CD4-positive, alpha-beta memory T cell (primary cell): ENCODE measurements at regions not wholly inside any gene's neighbourhood (a gene's known extent, or its start where the extent isn't known, plus 50 kb on each side); places are given as distances from the start of the nearest gene placed in this dataset.
A peak's percentile ranks its signal among the peaks of the same experiment; 100 is the strongest.
"Not testable (repeated sequence)": the region's sequence is repeated elsewhere in the genome, so short reads cannot be mapped to it uniquely, and the experiment has no call there.

Experiments used
- CTCF ChIA-PET: fragments of 350-600 bp; sonication (Branson Sonifier 250); formaldehyde crosslinking; loops from one replicate; lab custom pipeline; 2021; ENCODE audit warnings: inconsistent platforms; ENCODE audit not compliant: partially characterized antibody; lab: Charles Lee
- POLR2A ChIA-PET: fragments of 350-600 bp; sonication (Branson Sonifier 250); formaldehyde crosslinking; loops from one replicate; lab custom pipeline; 2021; ENCODE audit not compliant: partially characterized antibody; lab: Charles Lee
- DNase-seq, 5 donors: peaks; one replicate each; pipeline versions ENCODE4 v3.0.0 to v3.0.0-alpha.2; 2020 to 2022; ENCODE audit warnings: mixed read lengths in 1 of 5
- H3K27ac ChIP-seq: one replicate; pipeline ENCODE4 v1.7.0; 2013; ENCODE audit warnings: low read depth, low read length
- H3K27me3 ChIP-seq: 2 replicates; pipeline ENCODE4 v1.7.0; 2013; ENCODE audit warnings: mild to moderate bottlenecking, low read length, moderate library complexity; ENCODE audit not compliant: insufficient read depth
- H3K36me3 ChIP-seq: 2 replicates; pipeline ENCODE4 v1.7.0; 2013; ENCODE audit warnings: mild to moderate bottlenecking, low read length, moderate library complexity; ENCODE audit not compliant: insufficient read depth
- H3K4me1 ChIP-seq: 2 replicates; pipeline ENCODE4 v1.7.0; 2013; ENCODE audit warnings: mild to moderate bottlenecking, low read length, moderate library complexity; ENCODE audit not compliant: insufficient read depth
- H3K4me3 ChIP-seq, 2 donors: one replicate each; pipeline ENCODE4 v1.7.0; 2013; ENCODE audit warnings: low read length in 2 of 2, mild to moderate bottlenecking in 1 of 2
- H3K9me3 ChIP-seq, 2 donors: one replicate each; pipeline ENCODE4 v1.7.0; 2013; ENCODE audit warnings: low read length in 2 of 2, control low read depth in 1 of 2; ENCODE audit not compliant: control insufficient read depth in 1 of 2
- H3K27ac Mint-ChIP-seq, 7 donors: one replicate each; pipeline ENCODE4 v1.8.0; 2020 to 2021; ENCODE audit warnings: mixed read lengths in 7 of 7, mild to moderate bottlenecking in 6 of 7, inconsistent platforms in 3 of 7, moderate library complexity in 3 of 7
- H3K27me3 Mint-ChIP-seq, 2 donors: one replicate each; pipeline ENCODE4 v1.8.0; 2020 to 2021; ENCODE audit warnings: mixed read lengths in 2 of 2
- H3K36me3 Mint-ChIP-seq, 2 donors: one replicate each; pipeline ENCODE4 v1.8.0; 2020 to 2021; ENCODE audit warnings: mixed read lengths in 2 of 2, inconsistent platforms in 1 of 2, mild to moderate bottlenecking in 1 of 2
- H3K4me1 Mint-ChIP-seq, 4 donors: one replicate each; pipeline ENCODE4 v1.8.0; 2020 to 2021; ENCODE audit warnings: mixed read lengths in 4 of 4, mild to moderate bottlenecking in 1 of 4
- H3K4me3 Mint-ChIP-seq, 8 donors: one replicate each; pipeline ENCODE4 v1.8.0; 2020 to 2021; ENCODE audit warnings: mixed read lengths in 8 of 8, mild to moderate bottlenecking in 7 of 8, moderate library complexity in 6 of 8, inconsistent platforms in 3 of 8
- H3K9me3 Mint-ChIP-seq, 8 donors: one replicate each; pipeline ENCODE4 v1.8.0; 2020 to 2021; ENCODE audit warnings: mixed read lengths in 8 of 8, mild to moderate bottlenecking in 5 of 8, inconsistent platforms in 3 of 8, moderate library complexity in 1 of 8
- intact Hi-C: fragments of 100-400 bp; cut with micrococcal nuclease; formaldehyde crosslinking; loops from one replicate; pipeline ENCODE4 v1.15.1; 2023

GRCh38 chr7:63591249-63591648, 407.4 kb upstream of the ZNF722 start:
- H3K4me1 ChIP-seq, CTCF ChIA-PET, H3K4me3 ChIP-seq, H3K4me1 Mint-ChIP-seq, H3K9me3 Mint-ChIP-seq, DNase-seq, H3K36me3 Mint-ChIP-seq, POLR2A ChIA-PET, H3K27ac Mint-ChIP-seq, H3K4me3 Mint-ChIP-seq, H3K27ac ChIP-seq, H3K27me3 ChIP-seq, H3K27me3 Mint-ChIP-seq, intact Hi-C loops, H3K9me3 ChIP-seq, H3K36me3 ChIP-seq: not testable (repeated sequence)

GRCh38 chr7:63603812-63604211, 394.8 kb upstream of the ZNF722 start:
- H3K27me3 ChIP-seq, H3K36me3 ChIP-seq, H3K27me3 Mint-ChIP-seq, H3K4me1 Mint-ChIP-seq, DNase-seq, POLR2A ChIA-PET, intact Hi-C loops, CTCF ChIA-PET, H3K4me3 ChIP-seq, H3K9me3 Mint-ChIP-seq, H3K9me3 ChIP-seq, H3K4me3 Mint-ChIP-seq, H3K27ac Mint-ChIP-seq, H3K4me1 ChIP-seq, H3K27ac ChIP-seq, H3K36me3 Mint-ChIP-seq: not testable (repeated sequence)

- POLR2A ChIA-PET, H3K36me3 ChIP-seq, H3K9me3 Mint-ChIP-seq, H3K27ac Mint-ChIP-seq, CTCF ChIA-PET, H3K36me3 Mint-ChIP-seq, H3K9me3 ChIP-seq, H3K4me1 Mint-ChIP-seq, H3K4me3 Mint-ChIP-seq, H3K27me3 Mint-ChIP-seq, H3K4me1 ChIP-seq, DNase-seq, intact Hi-C loops, H3K27me3 ChIP-seq, H3K4me3 ChIP-seq, H3K27ac ChIP-seq: not testable (repeated sequence)
These were observed 393.8 kb upstream of the ZNF722 start for GRCh38 chr7:63604853-63605252.

- H3K36me3 Mint-ChIP-seq, H3K27ac ChIP-seq, H3K9me3 ChIP-seq, intact Hi-C loops, H3K4me1 ChIP-seq, DNase-seq, CTCF ChIA-PET, H3K27ac Mint-ChIP-seq, H3K4me1 Mint-ChIP-seq, H3K27me3 Mint-ChIP-seq, H3K36me3 ChIP-seq, H3K9me3 Mint-ChIP-seq, H3K4me3 Mint-ChIP-seq, H3K27me3 ChIP-seq, H3K4me3 ChIP-seq, POLR2A ChIA-PET: not testable (repeated sequence)
These were observed 381.1 kb upstream of the ZNF722 start for GRCh38 chr7:63617595-63617994.

- H3K9me3 ChIP-seq, H3K36me3 ChIP-seq, CTCF ChIA-PET, H3K27me3 ChIP-seq, H3K27me3 Mint-ChIP-seq, H3K4me1 ChIP-seq, H3K27ac ChIP-seq, intact Hi-C loops, H3K4me3 Mint-ChIP-seq, H3K9me3 Mint-ChIP-seq, H3K4me3 ChIP-seq, POLR2A ChIA-PET, H3K27ac Mint-ChIP-seq, DNase-seq, H3K36me3 Mint-ChIP-seq, H3K4me1 Mint-ChIP-seq: not testable (repeated sequence)
These were observed 378.4 kb upstream of the ZNF722 start for GRCh38 chr7:63620169-63620735.

GRCh38 chr7:63627590-63628485, 370.8 kb upstream of the ZNF722 start:
- H3K4me1 Mint-ChIP-seq, intact Hi-C loops, H3K4me3 ChIP-seq, H3K36me3 Mint-ChIP-seq, POLR2A ChIA-PET, CTCF ChIA-PET, H3K9me3 ChIP-seq, H3K4me3 Mint-ChIP-seq, H3K27me3 Mint-ChIP-seq, H3K9me3 Mint-ChIP-seq, H3K27ac ChIP-seq, H3K27ac Mint-ChIP-seq, H3K27me3 ChIP-seq, H3K36me3 ChIP-seq, H3K4me1 ChIP-seq: not testable (repeated sequence)
- peak in 1 of 5 donors; percentile 31 for DNase-seq

GRCh38 chr7:63629024-63629423, 369.6 kb upstream of the ZNF722 start:
- H3K27me3 ChIP-seq, H3K9me3 ChIP-seq, H3K4me1 ChIP-seq, H3K36me3 ChIP-seq, intact Hi-C loops, CTCF ChIA-PET, POLR2A ChIA-PET, H3K4me1 Mint-ChIP-seq, DNase-seq, H3K36me3 Mint-ChIP-seq, H3K27ac ChIP-seq, H3K27me3 Mint-ChIP-seq, H3K27ac Mint-ChIP-seq, H3K4me3 Mint-ChIP-seq, H3K4me3 ChIP-seq, H3K9me3 Mint-ChIP-seq: not testable (repeated sequence)
